Thyroid gland (tissue), 4 donors: ENCODE measurements at regions not wholly inside any gene's neighbourhood (a gene's known extent, or its start where the extent isn't known, plus 50 kb on each side); places are given as distances from the start of the nearest gene placed in this dataset.

Source experiments
- CTCF ChIP-seq, 6 experiments: fragments of 200-600 bp in 3 of 6; fragments of 450-650 bp in 3 of 6; sonication (generic) in 3 of 6; IDR thresholded peaks; one replicate each; pipeline ENCODE4 v1.5.1; 2016 to 2019; ENCODE audit warnings: antibody characterized with exemption in 6 of 6, mild to moderate bottlenecking in 2 of 6, inconsistent platforms in 1 of 6, moderate library complexity in 1 of 6
- POLR2A ChIP-seq, 2 donors: fragments of 450-650 bp; IDR thresholded peaks; one replicate each; pipeline ENCODE4 v1.6.1; 2017; ENCODE audit warnings: antibody characterized with exemption in 2 of 2, mild to moderate bottlenecking in 2 of 2, moderate library complexity in 1 of 2

GRCh38 chr6:2523061-2523460 is 227.7 kb downstream of the MYLK4 start:
- no peak for TF ChIP-seq CTCF (IDR thresholded peaks at IDR 0.05)
- no peak for TF ChIP-seq POLR2A (IDR thresholded peaks at IDR 0.05)
